IMR-90 (cell line): ENCODE measurements at regions not wholly inside any gene's neighbourhood (a gene's known extent, or its start where the extent isn't known, plus 50 kb on each side); places are given as distances from the start of the nearest gene placed in this dataset.

Experiments
- ATAC-seq: fragments of 200-7000 bp; cut with Tn5 transposase; 2 replicates; pipeline ENCODE4 v1.9.1; 2020; ENCODE audit warnings: low read depth, mild to moderate bottlenecking, moderate library complexity
- BruUV-seq: library from RNA; stranded (reverse); fragments of 400-500 nt; replicated peaks from 2 replicates; lab custom pipeline; 2021; lab: Mats Ljungman, UMichigan
- CTCF ChIA-PET: fragments of 300-600 bp; formaldehyde crosslinking; extraction: SDS; loops from one replicate; lab custom pipeline; 2021; ENCODE audit warnings: antibody characterized with exemption; lab: Yijun Ruan, JAX
- POLR2A ChIA-PET: fragments of 300-600 bp; sonication (Branson Sonifier 250); formaldehyde crosslinking; loops from one replicate; lab custom pipeline; 2022; ENCODE audit warnings: antibody characterized with exemption; ENCODE audit not compliant: unreplicated experiment; lab: Charles Lee
- DNase-seq: peaks from one replicate; pipeline ENCODE4 v3.0.0; 2013
- H2AFZ ChIP-seq: replicated peaks from 2 replicates; pipeline ENCODE3; 2013; ENCODE audit warnings: low read length, mild to moderate bottlenecking; ENCODE audit not compliant: poor library complexity
- H2AK5ac ChIP-seq: 2 replicates; pipeline ENCODE4 v1.6.1; 2013; ENCODE audit warnings: low read depth, low read length, inconsistent platforms
- H2AK9ac ChIP-seq: replicated peaks from 2 replicates; pipeline ENCODE3; 2013; ENCODE audit warnings: mild to moderate bottlenecking, low read depth, low read length, moderate library complexity; ENCODE audit not compliant: poor library complexity
- H2BK120ac ChIP-seq: 2 replicates; pipeline ENCODE4 v1.6.1; 2013; ENCODE audit warnings: low read depth, low read length, inconsistent platforms
- H2BK15ac ChIP-seq: 3 replicates; pipeline ENCODE4 v1.6.1; 2013; ENCODE audit warnings: low read depth, low read length, inconsistent platforms
- H2BK20ac ChIP-seq: 2 replicates; pipeline ENCODE4 v1.6.1; 2013; ENCODE audit warnings: low read depth, mild to moderate bottlenecking, inconsistent platforms, low read length, moderate library complexity
- H2BK5ac ChIP-seq: 2 replicates; pipeline ENCODE4 v1.6.1; 2013; ENCODE audit warnings: mild to moderate bottlenecking, low read depth, low read length, inconsistent platforms; ENCODE audit not compliant: poor library complexity, severe bottlenecking
- H3K14ac ChIP-seq: replicated peaks from 2 replicates; pipeline ENCODE4 v1.6.1; 2013; ENCODE audit warnings: low read depth, low read length, inconsistent platforms
- H3K18ac ChIP-seq: 2 replicates; pipeline ENCODE4 v1.6.1; 2013; ENCODE audit warnings: low read depth, low read length, control low read depth
- H3K23ac ChIP-seq: 2 replicates; pipeline ENCODE4 v1.6.1; 2013; ENCODE audit warnings: low read depth, low read length, inconsistent platforms
- H3K27ac ChIP-seq: 2 replicates; pipeline ENCODE4 v1.5.1; 2013; ENCODE audit warnings: mild to moderate bottlenecking, control low read depth, low read length; ENCODE audit not compliant: insufficient read depth
- H3K27me3 ChIP-seq: 2 replicates; pipeline ENCODE4 v1.6.1; 2013; ENCODE audit warnings: low read length; ENCODE audit not compliant: control insufficient read depth, insufficient read depth
- H3K36me3 ChIP-seq: 2 replicates; pipeline ENCODE4 v1.6.1; 2013; ENCODE audit warnings: low read length, mixed read lengths; ENCODE audit not compliant: control insufficient read depth, insufficient read depth
- H3K4ac ChIP-seq: 2 replicates; pipeline ENCODE4 v1.6.1; 2013; ENCODE audit warnings: low read depth, low read length, inconsistent platforms
- H3K4me1 ChIP-seq: 2 replicates; pipeline ENCODE4 v1.6.1; 2013; ENCODE audit warnings: low read length, mixed read lengths; ENCODE audit not compliant: control insufficient read depth, insufficient read depth
- H3K4me2 ChIP-seq: 2 replicates; pipeline ENCODE4 v1.6.1; 2013; ENCODE audit warnings: low read depth, mild to moderate bottlenecking, control low read depth, low read length, moderate library complexity
- H3K4me3 ChIP-seq: 2 replicates; pipeline ENCODE4 v1.5.1; 2013; ENCODE audit warnings: low read depth, mild to moderate bottlenecking, control low read depth, low read length, moderate library complexity; ENCODE audit not compliant: insufficient read depth
- H3K56ac ChIP-seq: 2 replicates; pipeline ENCODE4 v1.6.1; 2013; ENCODE audit warnings: low read length, inconsistent platforms; ENCODE audit not compliant: insufficient read depth; ENCODE audit errors: extremely low read depth
- H3K79me1 ChIP-seq, 2 experiments: 2 replicates each; pipeline ENCODE4 v1.6.1; 2013; ENCODE audit warnings: low read length in 2 of 2, inconsistent platforms in 1 of 2, low read depth in 1 of 2
- H3K9ac ChIP-seq: 2 replicates; pipeline ENCODE4 v1.6.1; 2013; ENCODE audit warnings: low read depth, low read length, control low read depth
- H3K9me1 ChIP-seq: 2 replicates; pipeline ENCODE4 v1.6.1; 2013; ENCODE audit warnings: low read length, inconsistent platforms; ENCODE audit not compliant: insufficient read depth
- H3K9me3 ChIP-seq: 2 replicates; pipeline ENCODE4 v1.6.1; 2013; ENCODE audit warnings: low read length; ENCODE audit not compliant: control insufficient read depth, insufficient read depth
- H4K20me1 ChIP-seq: 2 replicates; pipeline ENCODE4 v1.6.1; 2013; ENCODE audit warnings: low read length, inconsistent platforms; ENCODE audit not compliant: insufficient read depth
- H4K5ac ChIP-seq: 2 replicates; pipeline ENCODE4 v1.6.1; 2013; ENCODE audit warnings: mild to moderate bottlenecking, low read depth, low read length, control low read depth
- H4K8ac ChIP-seq, 2 experiments: 2 replicates each; pipeline ENCODE4 v1.6.1; 2013; ENCODE audit warnings: low read depth in 2 of 2, low read length in 2 of 2, control low read depth in 1 of 2, inconsistent platforms in 1 of 2
- H4K91ac ChIP-seq: 2 replicates; pipeline ENCODE4 v1.6.1; 2013; ENCODE audit warnings: low read depth, low read length, inconsistent platforms; ENCODE audit not compliant: insufficient read depth
- BHLHE40 ChIP-seq: fragments of 150-350 bp; IDR thresholded peaks from 2 replicates; pipeline ENCODE4 v1.6.1; 2016; ENCODE audit warnings: mild to moderate bottlenecking, low read depth, low read length
- CEBPB ChIP-seq: IDR thresholded peaks from 2 replicates; pipeline ENCODE4 v1.6.1; 2012; ENCODE audit warnings: low read depth, low read length, improper control_type of control experiment
- CHD1 ChIP-seq: IDR thresholded peaks from 2 replicates; pipeline ENCODE4 v1.6.1; 2012; ENCODE audit warnings: low read depth, low read length, improper control_type of control experiment
- CTCF ChIP-seq: conservative IDR thresholded peaks from 2 replicates; pipeline ENCODE4 v1.5.1; 2012; ENCODE audit warnings: mild to moderate bottlenecking, low read depth, low read length, improper control_type of control experiment
- ELK1 ChIP-seq: fragments of 150-350 bp; IDR thresholded peaks from 2 replicates; pipeline ENCODE4 v1.6.1; 2016; ENCODE audit warnings: low read depth, mild to moderate bottlenecking, low read length, moderate library complexity, borderline replicate concordance
- FOS ChIP-seq: fragments of 150-350 bp; IDR thresholded peaks from 2 replicates; pipeline ENCODE4 v1.6.1; 2016; ENCODE audit warnings: low read depth, low read length
- MAFK ChIP-seq: IDR thresholded peaks from 2 replicates; pipeline ENCODE4 v1.6.1; 2012; ENCODE audit warnings: low read depth, low read length, improper control_type of control experiment
- MAZ ChIP-seq: IDR thresholded peaks from 2 replicates; pipeline ENCODE4 v1.6.1; 2012; ENCODE audit warnings: low read depth, mild to moderate bottlenecking, low read length, improper control_type of control experiment, moderate library complexity, borderline replicate concordance
- MXI1 ChIP-seq: IDR thresholded peaks from 2 replicates; pipeline ENCODE4 v1.6.1; 2012; ENCODE audit warnings: low read depth, mild to moderate bottlenecking, low read length, moderate library complexity, borderline replicate concordance
- NFE2L2 ChIP-seq: fragments of 150-350 bp; IDR thresholded peaks from 2 replicates; pipeline ENCODE4 v1.6.1; 2016; ENCODE audit warnings: low read depth, mild to moderate bottlenecking, low read length
- POLR2A ChIP-seq: IDR thresholded peaks from 2 replicates; pipeline ENCODE4 v1.6.1; 2012; ENCODE audit warnings: mild to moderate bottlenecking, low read depth, low read length
- RAD21 ChIP-seq: IDR thresholded peaks from 2 replicates; pipeline ENCODE4 v1.6.1; 2012; ENCODE audit warnings: low read length, improper control_type of control experiment
- RCOR1 ChIP-seq: IDR thresholded peaks from 2 replicates; pipeline ENCODE4 v1.6.1; 2012; ENCODE audit warnings: mild to moderate bottlenecking, low read length, improper control_type of control experiment; ENCODE audit not compliant: insufficient replicate concordance
- RFX5 ChIP-seq: IDR thresholded peaks from 2 replicates; pipeline ENCODE4 v1.8.0; 2012; ENCODE audit warnings: low read depth, mild to moderate bottlenecking, low read length, moderate library complexity
- SMC3 ChIP-seq: fragments of 150-350 bp; IDR thresholded peaks from 2 replicates; pipeline ENCODE4 v1.6.1; 2016; ENCODE audit warnings: low read depth, mild to moderate bottlenecking, antibody characterized with exemption, low read length, moderate library complexity
- WGBS, 2 experiments: methylation state at CpG; one replicate each; pipeline versions ENCODE4 v1.1.5 to v1.1.7; 2013; ENCODE audit warnings: missing lambda C conversion rate in 2 of 2; ENCODE audit not compliant: insufficient read length in 1 of 2; ENCODE audit errors: extremely low coverage in 2 of 2; 5-methylcytosine and 5-hydroxymethylcytosine counted together
- dilution Hi-C: fragments of 300-500 bp; cut with HindIII; formaldehyde crosslinking; loops from one replicate; pipeline ENCODE4 v1.14.3; 2018; ENCODE audit warnings: low sequenced_read_pairs; ENCODE audit not compliant: unreplicated experiment
- in situ Hi-C: fragments of 300-500 bp; cut with MboI; formaldehyde crosslinking; loops from 3 replicates; pipeline ENCODE4 v1.14.3; 2019; ENCODE audit warnings: low sequenced_read_pairs, inconsistent platforms, mixed read lengths
- intact Hi-C: fragments of 100-400 bp; cut with micrococcal nuclease; formaldehyde crosslinking; loops from 2 replicates; pipeline ENCODE4 v1.10.0; 2022
- TF ChIP-seq, protein P1 (sequence below): fragments of 150-350 bp; IDR thresholded peaks from 2 replicates; pipeline ENCODE4 v1.6.1; 2017; ENCODE audit warnings: mild to moderate bottlenecking, antibody characterized with exemption, low read length, low read depth

GRCh38 chr5:87872986-87873385 is 395.7 kb downstream of the TMEM161B start:
- no peaks in the 10 kb centered on the region for H4K20me1 ChIP-seq
- H2AFZ ChIP-seq = no peak overlapping the region
- no peak overlapping the region for H2AK5ac ChIP-seq
- no peaks in the 10 kb centered on the region for H3K36me3 ChIP-seq
- in situ Hi-C loops (no loop called here), dilution Hi-C loops (no loop called here), intact Hi-C loops (no loop called here)
- no peaks in the 10 kb centered on the region for H3K9me1 ChIP-seq
- no TSS peak for BruUV-seq
- no peaks in the 10 kb centered on the region for H3K4me1 ChIP-seq
- no peak overlapping the region for H2BK20ac ChIP-seq
- no peak overlapping the region for H2BK5ac ChIP-seq
- no peak overlapping the region for H4K8ac ChIP-seq
- no peak overlapping the region for H2BK120ac ChIP-seq
- H3K14ac ChIP-seq = no peak overlapping the region
- H3K4me2 ChIP-seq = no peak overlapping the region
- no peak overlapping the region for H4K5ac ChIP-seq
- H3K23ac ChIP-seq = no peak overlapping the region
- H3K9me3 ChIP-seq = peaks cover 4% of the 10 kb centered on the region; the same call in 1 of the 2 replicates
- H2AK9ac ChIP-seq = no peak overlapping the region
- H2BK15ac ChIP-seq = no peak overlapping the region
- H3K18ac ChIP-seq = no peak overlapping the region
- ATAC-seq (no peak), DNase-seq (no peak)
- no peaks in the 10 kb centered on the region for H3K27me3 ChIP-seq
- CTCF ChIA-PET = no interaction called here
- no peak overlapping the region for H3K9ac ChIP-seq
- H3K4ac ChIP-seq = no peak overlapping the region
- TF ChIP-seq SMC3 (no peak), NFE2L2 (no peak), ELK1 (no peak), BHLHE40 (no peak), RAD21 (no peak), MAZ (no peak), MAFK (no peak), CHD1 (no peak), MXI1 (no peak), FOS (no peak), CEBPB (no peak), POLR2A (no peak), CTCF (no peak), RFX5 (no peak), RCOR1 (no peak)
- TF ChIP-seq, protein P1, sequence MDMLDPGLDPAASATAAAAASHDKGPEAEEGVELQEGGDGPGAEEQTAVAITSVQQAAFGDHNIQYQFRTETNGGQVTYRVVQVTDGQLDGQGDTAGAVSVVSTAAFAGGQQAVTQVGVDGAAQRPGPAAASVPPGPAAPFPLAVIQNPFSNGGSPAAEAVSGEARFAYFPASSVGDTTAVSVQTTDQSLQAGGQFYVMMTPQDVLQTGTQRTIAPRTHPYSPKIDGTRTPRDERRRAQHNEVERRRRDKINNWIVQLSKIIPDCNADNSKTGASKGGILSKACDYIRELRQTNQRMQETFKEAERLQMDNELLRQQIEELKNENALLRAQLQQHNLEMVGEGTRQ = no peak
- no peak overlapping the region for H4K91ac ChIP-seq
- H3K56ac ChIP-seq = no peak overlapping the region
- H3K4me3 ChIP-seq = no peak overlapping the region
- POLR2A ChIA-PET = no interaction called here
- 83% methylated on average over 1 of the region's 3 CpGs; no CpG with 5 or more reads in 1 of the 2 experiments for WGBS, 2 experiments
- H3K27ac ChIP-seq = no peak overlapping the region
- H3K79me1 ChIP-seq = no peaks in the 10 kb centered on the region
